GM19452 (cell line): ENCODE measurements at regions not wholly inside any gene's neighbourhood (a gene's known extent, or its start where the extent isn't known, plus 50 kb on each side); places are given as distances from the start of the nearest gene placed in this dataset.
"Not testable (repeated sequence)": the region's sequence is repeated elsewhere in the genome, so short reads cannot be mapped to it uniquely, and the experiment has no call there.

ENCODE experiments used
- ATAC-seq: cut with Tn5 transposase; IDR thresholded peaks from one replicate; pipeline ENCODE4 v1.9.1; 2021; ENCODE audit not compliant: unreplicated experiment

GRCh38 chr15:39400821-39401550, 179.9 kb upstream of the THBS1 start:
- no peak for ATAC-seq

DNA sequence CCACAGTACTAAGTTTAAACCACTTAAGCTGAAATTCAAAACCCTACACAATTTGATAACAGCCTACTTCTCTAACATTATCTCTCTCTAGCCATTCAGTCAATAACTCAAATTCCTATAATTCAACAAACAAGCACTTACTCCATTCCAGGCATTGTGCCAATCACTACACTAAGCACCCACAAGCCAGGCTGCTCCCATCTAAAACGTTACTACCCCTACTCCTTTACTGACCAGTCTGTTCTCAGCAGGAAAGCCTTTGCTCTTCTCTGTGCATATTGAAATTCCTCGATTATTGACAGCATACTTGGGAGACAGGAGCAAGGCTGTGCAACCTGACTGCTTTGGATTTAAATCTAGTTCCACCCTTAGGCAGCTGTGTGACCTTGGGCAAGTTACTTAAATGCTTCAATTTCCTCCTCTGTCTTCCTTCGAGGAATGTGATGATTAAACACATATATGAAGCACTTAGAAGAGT, 177.2 kb upstream of the THBS1 start:
- ATAC-seq, result no peak

GRCh38 chr15:39404767-39405181, 176.1 kb upstream of the THBS1 start:
- ATAC-seq, result no peak

- ATAC-seq, result peak; percentile 72
These were observed 174.4 kb upstream of the THBS1 start for GRCh38 chr15:39406485-39406884.

DNA sequence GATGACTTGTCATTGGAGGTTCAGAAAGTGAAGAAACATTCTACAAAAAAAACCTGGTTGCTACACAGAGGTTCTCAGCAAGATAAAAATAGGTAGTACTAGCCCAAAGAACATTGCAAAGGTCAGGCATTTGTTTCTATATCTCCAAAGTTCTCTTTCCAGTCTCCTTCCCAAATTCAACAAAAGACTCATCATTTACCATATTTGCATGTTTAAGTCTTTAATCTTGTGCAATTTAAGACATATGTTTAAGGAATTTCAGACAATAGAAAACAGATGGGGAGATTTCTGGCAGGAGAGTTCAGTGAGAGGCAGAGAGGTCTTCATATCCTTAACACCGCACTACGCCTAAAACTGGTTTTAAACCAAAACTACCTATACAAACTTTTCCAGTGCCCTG, 173.8 kb upstream of the THBS1 start:
- no peak for ATAC-seq

GRCh38 chr15:39409876-39410530, 170.9 kb upstream of the THBS1 start:
- no peak for ATAC-seq

GRCh38 chr15:39411102-39411989, 169.5 kb upstream of the THBS1 start:
- peak; percentile 95 for ATAC-seq

GRCh38 chr15:39413558-39413957, 167.3 kb upstream of the THBS1 start:
- ATAC-seq, result no peak

DNA sequence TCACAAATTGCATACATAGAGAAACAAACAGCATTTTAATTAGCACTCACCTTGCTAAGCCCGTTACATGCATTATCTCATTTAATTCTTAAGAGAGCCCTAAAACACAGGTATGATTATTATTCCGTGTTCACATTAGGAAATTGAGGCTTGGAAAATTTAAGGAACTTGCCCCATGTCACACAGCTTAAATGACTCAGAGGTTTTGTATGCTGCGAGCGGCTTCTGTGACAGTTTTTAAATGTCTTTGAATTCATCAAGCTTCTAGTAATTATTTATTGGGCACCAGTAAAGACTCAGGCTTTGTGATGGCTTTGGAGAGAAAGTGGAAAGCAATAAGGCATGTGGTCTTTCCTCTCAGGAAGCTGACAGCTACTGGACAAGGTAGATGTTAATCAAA, 166.7 kb upstream of the THBS1 start:
- no peak for ATAC-seq

DNA sequence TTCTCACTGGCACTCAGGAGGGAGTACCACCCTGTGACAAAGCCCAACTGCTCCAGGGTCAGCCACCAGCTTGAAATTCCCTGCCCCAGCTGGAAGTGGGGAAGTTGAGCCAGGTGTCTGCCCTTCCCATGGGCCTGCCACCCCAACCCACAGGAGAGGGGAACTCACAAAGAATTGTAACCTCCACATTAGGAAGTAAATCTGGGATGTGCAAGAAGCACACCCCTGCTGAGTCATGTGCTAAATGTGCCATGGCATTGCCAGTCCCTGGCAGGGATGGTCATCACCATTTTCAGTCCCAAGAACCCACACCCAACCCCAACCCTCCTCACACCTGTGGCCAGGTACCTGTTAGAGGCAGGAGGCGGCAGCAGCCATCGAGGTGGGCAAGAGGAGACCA, 165.2 kb upstream of the THBS1 start:
- no peak for ATAC-seq

- no peak for ATAC-seq
These were observed 164.6 kb upstream of the THBS1 start for GRCh38 chr15:39416258-39416657.

- no peak for ATAC-seq
These were observed 163.3 kb upstream of the THBS1 start for GRCh38 chr15:39417366-39418134.

- no peak for ATAC-seq
These were observed 161.2 kb upstream of the THBS1 start for GRCh38 chr15:39419651-39420050.

DNA sequence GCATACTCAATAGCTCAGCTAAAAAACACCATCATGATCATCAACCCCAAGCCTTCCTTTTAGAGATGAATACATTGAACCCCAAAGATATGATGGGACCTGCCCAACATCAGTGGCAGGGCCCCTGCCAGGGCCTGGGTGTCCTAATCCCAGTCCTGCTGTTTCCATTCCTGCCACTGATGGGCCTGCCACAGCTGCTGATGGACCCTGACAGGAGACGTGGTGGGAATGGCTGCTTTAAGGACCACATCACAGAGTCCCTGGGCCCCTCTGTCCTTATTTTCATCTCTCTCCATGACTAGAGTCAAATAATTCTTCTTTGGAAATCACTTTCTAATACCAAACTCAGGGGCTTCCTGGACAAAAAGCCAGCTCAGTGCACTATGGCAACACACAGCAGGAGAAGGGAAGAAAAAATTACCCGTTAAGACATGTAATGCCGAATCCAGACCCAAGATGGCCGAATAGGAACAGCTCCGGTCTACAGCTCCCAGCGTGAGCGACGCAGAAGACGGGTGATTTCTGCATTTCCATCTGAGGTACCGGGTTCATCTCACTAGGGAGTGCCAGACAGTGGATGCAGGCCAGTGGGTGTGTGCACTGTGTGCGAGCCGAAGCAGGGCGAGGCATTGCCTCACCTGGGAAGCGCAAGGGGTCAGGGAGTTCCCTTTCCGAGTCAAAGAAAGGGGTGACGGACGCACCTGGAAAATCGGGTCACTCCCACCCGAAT, 160.6 kb upstream of the THBS1 start:
- not testable (repeated sequence) for ATAC-seq

GRCh38 chr15:39420853-39421192, 160.1 kb upstream of the THBS1 start:
- ATAC-seq, result not testable (repeated sequence)

- peak; percentile 82 for ATAC-seq
These were observed 154.0 kb upstream of the THBS1 start for GRCh38 chr15:39426552-39427532.

DNA sequence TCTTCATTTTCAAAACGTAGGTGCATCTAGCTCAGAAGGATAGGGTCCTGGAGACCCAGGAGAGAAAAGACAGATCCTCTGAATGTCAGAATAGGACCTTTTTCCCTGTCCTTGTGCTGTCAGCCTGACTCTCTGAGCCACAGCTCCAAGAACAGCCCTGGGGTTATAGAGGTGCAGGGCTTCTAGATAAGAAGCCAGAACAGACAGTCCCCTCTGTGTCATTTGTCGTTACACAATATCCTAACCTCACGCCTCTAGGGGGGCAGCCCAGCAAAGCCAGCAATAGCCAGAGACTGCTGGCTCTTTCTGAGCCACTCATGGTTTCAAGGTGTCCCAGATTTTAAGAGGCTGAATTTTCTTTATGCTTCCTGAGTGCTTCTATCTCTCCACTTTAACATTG, 153.2 kb upstream of the THBS1 start:
- no peak for ATAC-seq

DNA sequence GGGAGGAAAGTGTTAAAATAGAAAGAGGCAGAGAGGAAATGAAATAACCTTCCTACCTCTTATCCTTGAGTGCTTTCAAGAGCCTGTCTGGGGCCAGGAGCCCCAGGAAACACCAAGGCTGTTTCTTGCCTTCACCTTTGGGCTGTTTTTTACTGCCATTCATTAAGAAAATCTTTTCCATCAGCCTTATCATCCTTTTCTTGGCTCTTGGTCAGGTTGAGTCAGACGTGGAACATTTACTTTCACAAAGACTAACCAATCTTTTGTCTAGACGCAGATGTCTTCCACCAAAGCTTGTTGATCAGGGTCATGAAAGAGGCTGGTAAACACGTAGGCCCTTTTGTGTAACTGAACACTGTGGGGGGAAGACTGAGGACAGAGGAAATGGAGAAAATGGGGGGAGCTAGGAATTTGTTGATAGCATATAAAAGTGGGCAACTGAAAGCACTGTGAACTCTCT, 151.0 kb upstream of the THBS1 start:
- peak; percentile 33 for ATAC-seq

DNA sequence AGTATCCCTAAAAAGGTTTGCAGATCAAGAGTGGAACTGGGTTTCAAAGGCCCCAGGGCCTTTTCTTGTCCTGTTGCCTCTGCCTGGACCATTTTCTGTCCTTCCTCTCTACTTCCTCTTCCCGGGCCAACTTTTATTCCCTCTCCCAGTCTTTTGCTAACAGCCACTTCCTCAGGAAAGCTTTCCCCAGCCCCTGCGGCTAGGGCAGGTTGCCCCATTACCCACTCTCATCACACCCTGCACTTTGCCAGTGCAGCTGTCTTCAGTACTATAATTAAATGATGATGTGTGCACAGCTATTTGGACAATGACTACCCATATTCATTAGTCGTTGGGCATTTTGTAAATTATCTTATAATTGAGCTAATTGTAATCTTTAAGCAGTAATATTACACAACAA, 150.5 kb upstream of the THBS1 start:
- ATAC-seq, result no peak
